Upper lobe of left lung (tissue), 4 donors: ENCODE measurements at regions not wholly inside any gene's neighbourhood (a gene's known extent, or its start where the extent isn't known, plus 50 kb on each side); places are given as distances from the start of the nearest gene placed in this dataset.

Experiments used
- POLR2AphosphoS5 ChIP-seq, 2 donors: sonication (generic); formaldehyde crosslinking; IDR thresholded peaks; one replicate each; pipeline ENCODE4 v1.5.1; 2017; ENCODE audit warnings: antibody characterized with exemption in 2 of 2
- TF ChIP-seq, protein P1 (sequence below), 6 experiments: fragments of 450-650 bp in 4 of 6; fragments of 200-600 bp in 2 of 6; sonication (generic) in 2 of 6; IDR thresholded peaks; one replicate each; pipeline ENCODE4 v1.5.1; 2016 to 2019; ENCODE audit warnings: antibody characterized with exemption in 6 of 6

DNA sequence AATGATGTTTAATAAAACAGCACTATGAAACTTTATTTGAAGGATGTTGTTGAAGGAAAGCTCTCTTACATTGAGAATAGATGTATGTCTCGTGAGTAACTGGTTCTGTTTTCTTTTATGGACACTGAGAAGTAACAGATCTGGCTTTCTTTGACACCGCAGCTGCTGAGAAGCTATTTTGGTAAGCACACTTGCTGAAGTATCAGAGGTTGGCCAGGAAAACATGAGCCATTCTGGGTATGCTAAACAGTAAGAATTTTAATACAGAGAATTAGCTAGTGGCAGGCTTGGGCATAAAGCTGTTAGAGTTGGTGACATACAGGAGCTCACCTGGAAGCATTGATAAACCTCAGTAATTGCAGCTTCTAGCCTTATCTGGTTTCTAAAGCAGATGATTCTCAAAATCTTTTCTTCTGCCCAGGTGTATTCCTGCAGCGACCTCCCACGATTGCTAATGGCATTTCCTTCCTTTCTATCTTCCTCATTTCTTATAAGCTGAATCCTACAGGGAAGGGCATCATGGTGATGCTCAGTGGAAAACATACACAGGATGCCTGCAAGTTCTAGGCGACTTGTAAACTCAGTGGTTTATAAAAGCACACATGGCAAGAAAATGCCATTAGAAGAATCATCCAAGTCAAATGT lies 291.6 kb upstream of the SLC16A7 start:
- TF ChIP-seq, protein P1, sequence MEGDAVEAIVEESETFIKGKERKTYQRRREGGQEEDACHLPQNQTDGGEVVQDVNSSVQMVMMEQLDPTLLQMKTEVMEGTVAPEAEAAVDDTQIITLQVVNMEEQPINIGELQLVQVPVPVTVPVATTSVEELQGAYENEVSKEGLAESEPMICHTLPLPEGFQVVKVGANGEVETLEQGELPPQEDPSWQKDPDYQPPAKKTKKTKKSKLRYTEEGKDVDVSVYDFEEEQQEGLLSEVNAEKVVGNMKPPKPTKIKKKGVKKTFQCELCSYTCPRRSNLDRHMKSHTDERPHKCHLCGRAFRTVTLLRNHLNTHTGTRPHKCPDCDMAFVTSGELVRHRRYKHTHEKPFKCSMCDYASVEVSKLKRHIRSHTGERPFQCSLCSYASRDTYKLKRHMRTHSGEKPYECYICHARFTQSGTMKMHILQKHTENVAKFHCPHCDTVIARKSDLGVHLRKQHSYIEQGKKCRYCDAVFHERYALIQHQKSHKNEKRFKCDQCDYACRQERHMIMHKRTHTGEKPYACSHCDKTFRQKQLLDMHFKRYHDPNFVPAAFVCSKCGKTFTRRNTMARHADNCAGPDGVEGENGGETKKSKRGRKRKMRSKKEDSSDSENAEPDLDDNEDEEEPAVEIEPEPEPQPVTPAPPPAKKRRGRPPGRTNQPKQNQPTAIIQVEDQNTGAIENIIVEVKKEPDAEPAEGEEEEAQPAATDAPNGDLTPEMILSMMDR (IDR thresholded peaks at IDR 0.05), result no peak
- TF ChIP-seq POLR2AphosphoS5 (IDR thresholded peaks at IDR 0.05), result no peak
